HFFc6 (cell line): ENCODE measurements at regions not wholly inside any gene's neighbourhood (a gene's known extent, or its start where the extent isn't known, plus 50 kb on each side); places are given as distances from the start of the nearest gene placed in this dataset.
A peak's percentile ranks its signal among the peaks of the same experiment; 100 is the strongest.

Experiments used
- DNase-seq: peaks from one replicate; pipeline ENCODE4 v3.0.0-alpha.2; 2018
- H3K27ac Mint-ChIP-seq: 2 replicates; pipeline ENCODE4 v1.8.0; 2020; ENCODE audit warnings: mild to moderate bottlenecking, mixed read lengths
- H3K27me3 Mint-ChIP-seq: 2 replicates; pipeline ENCODE4 v1.8.0; 2021; ENCODE audit warnings: mild to moderate bottlenecking, moderate library complexity, mixed read lengths; ENCODE audit not compliant: insufficient read depth
- H3K36me3 Mint-ChIP-seq: 2 replicates; pipeline ENCODE4 v1.8.0; 2021; ENCODE audit warnings: low read depth, mixed read lengths
- H3K4me1 Mint-ChIP-seq: 2 replicates; pipeline ENCODE4 v1.8.0; 2020; ENCODE audit warnings: low read depth, mixed read lengths
- H3K4me3 Mint-ChIP-seq: 2 replicates; pipeline ENCODE4 v1.8.0; 2020; ENCODE audit warnings: mild to moderate bottlenecking, moderate library complexity, mixed read lengths
- H3K9me3 Mint-ChIP-seq: 2 replicates; pipeline ENCODE4 v1.8.0; 2020; ENCODE audit warnings: mild to moderate bottlenecking, mixed read lengths
- TF ChIP-seq, protein P1 (sequence below): fragments of 200-600 bp; sonication (generic); IDR thresholded peaks from 2 replicates; pipeline ENCODE4 v1.5.0; 2021; ENCODE audit warnings: antibody characterized with exemption, mild to moderate bottlenecking

DNA sequence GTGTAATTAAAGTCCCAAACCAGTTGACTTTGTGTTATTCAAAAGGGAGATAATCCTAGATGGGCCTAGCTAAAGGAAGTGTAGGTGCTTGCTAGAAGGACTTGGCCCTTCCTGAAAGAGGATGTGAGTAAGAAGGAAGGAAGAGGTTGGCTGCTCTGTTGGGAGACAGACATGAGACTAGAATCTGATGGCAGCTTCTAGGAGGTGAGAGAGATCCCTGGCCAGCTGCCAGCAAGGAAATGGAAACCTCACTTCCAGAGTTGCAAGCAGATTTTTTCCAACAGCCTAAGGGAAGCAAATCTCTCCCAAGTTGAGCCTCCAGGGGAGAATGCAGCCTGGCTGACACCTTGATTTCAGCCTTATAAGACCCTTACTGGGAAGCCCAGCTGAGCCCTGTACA, 368.4 kb upstream of the ZMIZ1 start:
- no peak for DNase-seq
- H3K4me1 Mint-ChIP-seq, result peaks cover 20% of the 10 kb centered on the region

DNA sequence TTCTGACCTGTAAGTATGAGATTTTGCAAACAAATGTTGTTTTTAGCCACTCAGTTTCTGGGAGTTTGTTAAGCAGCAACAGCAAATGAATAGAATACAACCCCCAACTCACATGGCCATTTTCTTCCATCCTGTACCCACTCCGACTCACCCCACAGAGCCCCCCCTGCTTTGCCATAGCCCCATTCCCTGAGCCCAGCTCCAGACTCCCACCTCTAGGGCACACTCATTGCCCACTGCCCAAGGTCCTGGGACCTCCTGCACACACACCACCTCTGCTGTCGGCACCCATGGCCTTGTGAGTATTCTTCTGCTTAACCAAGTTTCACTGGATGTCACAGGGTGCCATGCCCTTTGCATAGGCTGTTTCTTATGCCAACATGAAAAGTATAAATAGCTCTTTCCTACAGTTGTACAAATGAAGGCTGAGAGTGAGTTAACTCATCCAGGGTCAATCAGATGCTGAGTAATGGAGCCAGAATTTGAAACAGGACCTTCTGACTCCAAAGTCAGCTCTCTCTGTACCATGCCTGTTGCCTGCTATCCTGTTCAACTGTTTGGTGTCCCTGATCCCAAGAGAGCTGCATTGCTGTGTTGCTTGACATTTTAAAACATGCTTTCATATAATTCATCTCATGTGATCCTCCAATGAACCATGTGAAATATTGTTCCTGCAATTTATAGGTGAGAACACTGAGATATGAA, 367.8 kb upstream of the ZMIZ1 start:
- Mint-ChIP-seq H3K4me3 (no peak overlapping the region), H3K4me1 (peaks cover 23% of the 10 kb centered on the region), H3K36me3 (no peaks in the 10 kb centered on the region), H3K27me3 (peaks cover 18% of the 10 kb centered on the region; the same call in 1 of the 2 replicates), H3K9me3 (no peaks in the 10 kb centered on the region), H3K27ac (peak overlapping the region; percentile 36; the same call in 1 of the 2 replicates)
- TF ChIP-seq, protein P1, sequence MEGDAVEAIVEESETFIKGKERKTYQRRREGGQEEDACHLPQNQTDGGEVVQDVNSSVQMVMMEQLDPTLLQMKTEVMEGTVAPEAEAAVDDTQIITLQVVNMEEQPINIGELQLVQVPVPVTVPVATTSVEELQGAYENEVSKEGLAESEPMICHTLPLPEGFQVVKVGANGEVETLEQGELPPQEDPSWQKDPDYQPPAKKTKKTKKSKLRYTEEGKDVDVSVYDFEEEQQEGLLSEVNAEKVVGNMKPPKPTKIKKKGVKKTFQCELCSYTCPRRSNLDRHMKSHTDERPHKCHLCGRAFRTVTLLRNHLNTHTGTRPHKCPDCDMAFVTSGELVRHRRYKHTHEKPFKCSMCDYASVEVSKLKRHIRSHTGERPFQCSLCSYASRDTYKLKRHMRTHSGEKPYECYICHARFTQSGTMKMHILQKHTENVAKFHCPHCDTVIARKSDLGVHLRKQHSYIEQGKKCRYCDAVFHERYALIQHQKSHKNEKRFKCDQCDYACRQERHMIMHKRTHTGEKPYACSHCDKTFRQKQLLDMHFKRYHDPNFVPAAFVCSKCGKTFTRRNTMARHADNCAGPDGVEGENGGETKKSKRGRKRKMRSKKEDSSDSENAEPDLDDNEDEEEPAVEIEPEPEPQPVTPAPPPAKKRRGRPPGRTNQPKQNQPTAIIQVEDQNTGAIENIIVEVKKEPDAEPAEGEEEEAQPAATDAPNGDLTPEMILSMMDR, result no peak
- peak; percentile 16 for DNase-seq

More for the DNA sequence above, 368.4 kb upstream of the ZMIZ1 start:
- Mint-ChIP-seq H3K36me3 (no peaks in the 10 kb centered on the region), H3K27ac (no peak overlapping the region), H3K9me3 (no peaks in the 10 kb centered on the region), H3K27me3 (peaks cover 18% of the 10 kb centered on the region; the same call in 1 of the 2 replicates), H3K4me3 (no peak overlapping the region)
- TF ChIP-seq, protein P1, result no peak

DNA sequence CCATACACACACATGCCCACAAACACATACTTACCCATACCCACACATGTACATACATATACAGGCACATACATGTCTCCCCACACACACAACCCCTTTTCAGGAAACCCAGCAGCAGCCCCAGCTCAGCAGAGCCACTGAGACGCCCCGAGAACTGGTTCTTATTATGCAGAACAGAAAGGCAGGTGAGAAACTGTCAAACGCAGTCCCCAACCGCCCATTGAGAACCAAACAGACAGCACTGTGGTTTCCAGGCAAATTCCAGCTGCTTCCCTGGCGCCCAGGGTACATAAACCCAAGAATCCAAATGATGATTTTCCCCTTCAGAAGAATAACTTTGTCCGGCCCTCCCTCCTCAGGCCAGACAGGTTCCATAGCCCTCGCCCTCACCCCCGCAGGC, 366.6 kb upstream of the ZMIZ1 start:
- Mint-ChIP-seq H3K4me3 (no peak overlapping the region), H3K4me1 (peaks cover 32% of the 10 kb centered on the region), H3K27ac (no peak overlapping the region), H3K27me3 (peaks cover 16% of the 10 kb centered on the region; the same call in 1 of the 2 replicates), H3K36me3 (no peaks in the 10 kb centered on the region), H3K9me3 (no peaks in the 10 kb centered on the region)
- no peak for DNase-seq
- TF ChIP-seq, protein P1, result no peak

DNA sequence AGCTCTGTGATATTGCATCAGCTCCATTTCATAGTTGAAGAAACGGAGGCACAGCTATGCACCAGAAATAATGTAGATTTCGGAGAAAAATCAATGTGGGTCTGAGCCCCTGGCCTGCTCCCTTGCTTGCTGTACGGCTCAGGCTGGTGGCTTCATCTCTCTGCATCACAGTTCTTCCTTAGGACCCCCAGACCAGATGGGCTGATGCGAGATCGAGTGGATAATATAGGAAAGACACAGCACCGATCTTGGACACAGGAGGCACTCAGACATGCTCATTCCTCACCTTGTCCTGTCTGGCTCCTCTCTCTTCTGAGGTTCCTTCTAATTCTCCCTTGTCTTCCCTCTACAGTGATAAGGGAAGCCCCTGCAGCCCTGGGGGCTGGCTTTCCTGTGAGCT, 365.9 kb upstream of the ZMIZ1 start:
- DNase-seq, result no peak
- H3K9me3 Mint-ChIP-seq, result no peaks in the 10 kb centered on the region
- H3K4me3 Mint-ChIP-seq, result no peak overlapping the region
- TF ChIP-seq, protein P1, result no peak
- H3K27ac Mint-ChIP-seq, result no peak overlapping the region
- no peaks in the 10 kb centered on the region for H3K36me3 Mint-ChIP-seq
- peaks cover 13% of the 10 kb centered on the region; the same call in 1 of the 2 replicates for H3K27me3 Mint-ChIP-seq
- peaks cover 32% of the 10 kb centered on the region for H3K4me1 Mint-ChIP-seq

DNA sequence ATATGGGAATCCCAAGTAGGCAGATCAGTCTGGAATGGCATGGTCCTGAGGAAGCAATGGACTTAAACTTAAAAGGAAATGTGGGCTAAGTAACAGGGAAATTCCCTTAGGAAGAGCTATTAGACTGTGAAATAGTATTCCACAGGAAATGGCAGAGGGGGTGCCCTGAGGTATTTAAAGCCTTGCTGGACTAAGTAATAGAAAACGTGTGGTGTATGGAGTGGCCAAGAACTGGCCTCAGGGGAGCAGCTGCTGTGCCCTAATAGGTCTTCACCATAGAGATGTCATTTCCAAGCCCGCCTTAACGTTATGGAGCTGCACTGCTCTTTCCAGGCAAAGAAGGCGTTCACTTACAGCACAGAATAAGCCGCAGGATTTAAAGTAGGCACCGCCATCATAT, 365.2 kb upstream of the ZMIZ1 start:
- peaks cover 18% of the 10 kb centered on the region for H3K27me3 Mint-ChIP-seq
- TF ChIP-seq, protein P1, result no peak
- no peak overlapping the region for H3K27ac Mint-ChIP-seq
- H3K36me3 Mint-ChIP-seq, result no peaks in the 10 kb centered on the region
- DNase-seq, result no peak
- no peaks in the 10 kb centered on the region for H3K9me3 Mint-ChIP-seq
- H3K4me3 Mint-ChIP-seq, result no peak overlapping the region
- peaks cover 32% of the 10 kb centered on the region for H3K4me1 Mint-ChIP-seq
